Neural progenitor cell (in vitro differentiated cells): ENCODE measurements at regions not wholly inside any gene's neighbourhood (a gene's known extent, or its start where the extent isn't known, plus 50 kb on each side); places are given as distances from the start of the nearest gene placed in this dataset.

Experiments
- CTCF ChIP-seq: fragments of 200-600 bp; sonication (generic); IDR thresholded peaks from 2 replicates; pipeline ENCODE4 v1.5.1; 2017; ENCODE audit warnings: antibody characterized with exemption, mild to moderate bottlenecking
- EZH2 ChIP-seq: fragments of 200-600 bp; sonication (generic); IDR thresholded peaks from 2 replicates; pipeline ENCODE4 v1.6.1; 2017; ENCODE audit warnings: antibody characterized with exemption, mild to moderate bottlenecking, moderate library complexity
- EZH2phosphoT487 ChIP-seq: fragments of 200-600 bp; sonication (generic); IDR thresholded peaks from 2 replicates; pipeline ENCODE4 v1.6.1; 2017; ENCODE audit warnings: antibody characterized with exemption

- TF ChIP-seq CTCF: no peak
- TF ChIP-seq EZH2: no peak
- no peak for TF ChIP-seq EZH2phosphoT487
These were observed 677.6 kb upstream of the LMO3 start for GRCh38 chr12:17283563-17283962.
